Urinary bladder (tissue), 3 donors: ENCODE measurements at regions not wholly inside any gene's neighbourhood (a gene's known extent, or its start where the extent isn't known, plus 50 kb on each side); places are given as distances from the start of the nearest gene placed in this dataset.

Source experiments
- DNase-seq: peaks from one replicate; pipeline ENCODE4 v3.0.0-alpha.2; 2015; ENCODE audit errors: extremely low spot score
- H3K27ac ChIP-seq: one replicate; pipeline ENCODE4 v1.5.1; 2013; ENCODE audit warnings: low read depth, mild to moderate bottlenecking, moderate library complexity
- H3K36me3 ChIP-seq: one replicate; pipeline ENCODE4 v1.6.1; 2013; ENCODE audit warnings: mild to moderate bottlenecking, moderate library complexity; ENCODE audit not compliant: insufficient read depth
- H3K4me1 ChIP-seq: one replicate; pipeline ENCODE4 v1.6.1; 2013; ENCODE audit warnings: mild to moderate bottlenecking, moderate library complexity; ENCODE audit not compliant: insufficient read depth
- H3K4me3 ChIP-seq: one replicate; pipeline ENCODE4 v1.5.1; 2013; ENCODE audit warnings: low read depth, low read length
- WGBS: extraction: QIAGEN DNeasy Blood & Tissue Kit; methylation state at CpG from one replicate; pipeline ENCODE4 v1.1.7; 2013; 5-methylcytosine and 5-hydroxymethylcytosine counted together
- donor health status: healthy with polysubstance abuse.
- donor health status: healthy.

- DNase-seq: no peak
- Histone ChIP-seq H3K36me3 (no peaks in the 10 kb centered on the region), H3K4me3 (no peak overlapping the region), H3K27ac (no peak overlapping the region), H3K4me1 (no peaks in the 10 kb centered on the region)
- 56% methylated on average over 5 of the region's 5 CpGs for WGBS
These were observed 50.6 kb upstream of the SLC45A1 start for GRCh38 chr1:8267307-8267706.

- no peak overlapping the region for H3K4me3 ChIP-seq
- no peak for DNase-seq
- H3K4me1 ChIP-seq: no peaks in the 10 kb centered on the region
- no peaks in the 10 kb centered on the region for H3K36me3 ChIP-seq
- no peak overlapping the region for H3K27ac ChIP-seq
- 63% methylated on average over 8 of the region's 8 CpGs for WGBS
These were observed 51.3 kb upstream of the SLC45A1 start for GRCh38 chr1:8266436-8267165.

- DNase-seq: no peak
- no peaks in the 10 kb centered on the region for H3K36me3 ChIP-seq
- H3K4me3 ChIP-seq: no peak overlapping the region
- H3K27ac ChIP-seq: no peak overlapping the region
- H3K4me1 ChIP-seq: no peaks in the 10 kb centered on the region
- WGBS: 94% methylated on average over 4 of the region's 4 CpGs
These were observed 54.1 kb upstream of the SLC45A1 start for GRCh38 chr1:8263791-8264190.

- H3K4me3 ChIP-seq: no peak overlapping the region
- 88% methylated on average over 1 of the region's 1 CpG for WGBS
- H3K36me3 ChIP-seq: no peaks in the 10 kb centered on the region
- no peaks in the 10 kb centered on the region for H3K4me1 ChIP-seq
- DNase-seq: no peak
- H3K27ac ChIP-seq: no peak overlapping the region
These were observed 56.5 kb upstream of the SLC45A1 start for GRCh38 chr1:8261398-8261762.

- no peak for DNase-seq
- H3K4me3 ChIP-seq: no peak overlapping the region
- no peaks in the 10 kb centered on the region for H3K4me1 ChIP-seq
- 46% methylated on average over 13 of the region's 13 CpGs for WGBS
- H3K27ac ChIP-seq: peak overlapping the region; percentile 45
- no peaks in the 10 kb centered on the region for H3K36me3 ChIP-seq
These were observed 58.2 kb upstream of the SLC45A1 start for GRCh38 chr1:8259498-8260290.

- Histone ChIP-seq H3K4me1 (no peaks in the 10 kb centered on the region), H3K4me3 (no peak overlapping the region), H3K27ac (no peak overlapping the region), H3K36me3 (no peaks in the 10 kb centered on the region)
- WGBS: 87% methylated on average over 7 of the region's 7 CpGs
- DNase-seq: no peak
These were observed 60.3 kb upstream of the SLC45A1 start for GRCh38 chr1:8257621-8258020.

GRCh38 chr1:8256321-8256720 is 61.6 kb upstream of the SLC45A1 start:
- no peak overlapping the region for H3K27ac ChIP-seq
- H3K4me3 ChIP-seq: no peak overlapping the region
- H3K36me3 ChIP-seq: no peaks in the 10 kb centered on the region
- 96% methylated on average over 7 of the region's 7 CpGs for WGBS
- no peak for DNase-seq
- H3K4me1 ChIP-seq: no peaks in the 10 kb centered on the region

- WGBS: 94% methylated on average over 5 of the region's 5 CpGs
- DNase-seq: no peak
- H3K27ac ChIP-seq: no peak overlapping the region
- no peaks in the 10 kb centered on the region for H3K4me1 ChIP-seq
- H3K36me3 ChIP-seq: no peaks in the 10 kb centered on the region
- H3K4me3 ChIP-seq: no peak overlapping the region
These were observed 62.2 kb upstream of the SLC45A1 start for GRCh38 chr1:8255712-8256111.

- no peaks in the 10 kb centered on the region for H3K36me3 ChIP-seq
- no peak overlapping the region for H3K4me3 ChIP-seq
- H3K27ac ChIP-seq: no peak overlapping the region
- H3K4me1 ChIP-seq: no peaks in the 10 kb centered on the region
- no peak for DNase-seq
- 85% methylated on average over 13 of the region's 13 CpGs for WGBS
These were observed 65.5 kb upstream of the SLC45A1 start for GRCh38 chr1:8252266-8252951.

- Histone ChIP-seq H3K4me3 (no peak overlapping the region), H3K36me3 (no peaks in the 10 kb centered on the region), H3K4me1 (no peaks in the 10 kb centered on the region), H3K27ac (no peak overlapping the region)
- DNase-seq: no peak
- WGBS: 55% methylated on average over 9 of the region's 9 CpGs
These were observed 66.3 kb upstream of the SLC45A1 start for GRCh38 chr1:8251635-8252034.

GRCh38 chr1:8249838-8250237 is 68.1 kb upstream of the SLC45A1 start:
- DNase-seq: no peak
- Histone ChIP-seq H3K36me3 (no peaks in the 10 kb centered on the region), H3K4me3 (no peak overlapping the region), H3K27ac (no peak overlapping the region), H3K4me1 (no peaks in the 10 kb centered on the region)
- WGBS: 55% methylated on average over 4 of the region's 4 CpGs

GRCh38 chr1:8247811-8248436 is 70.0 kb upstream of the SLC45A1 start:
- Histone ChIP-seq H3K27ac (no peak overlapping the region), H3K36me3 (no peaks in the 10 kb centered on the region), H3K4me3 (no peak overlapping the region), H3K4me1 (no peaks in the 10 kb centered on the region)
- DNase-seq: no peak
- 96% methylated on average over 10 of the region's 10 CpGs for WGBS

GRCh38 chr1:8244304-8244703 is 73.6 kb upstream of the SLC45A1 start:
- no peak overlapping the region for H3K4me3 ChIP-seq
- H3K27ac ChIP-seq: no peak overlapping the region
- no peaks in the 10 kb centered on the region for H3K36me3 ChIP-seq
- DNase-seq: no peak
- no peaks in the 10 kb centered on the region for H3K4me1 ChIP-seq
- WGBS: 59% methylated on average over 4 of the region's 4 CpGs
